ENCODE measurements at regions not wholly inside any gene's neighbourhood (a gene's known extent, or its start where the extent isn't known, plus 50 kb on each side); places are given as distances from the start of the nearest gene placed in this dataset.

- Mint-ChIP-seq H3K27ac (no peak overlapping the region), H3K9me3 (peaks cover 5% of the 10 kb centered on the region)
- intact Hi-C loops (cut with micrococcal nuclease), result no loop called here
These were observed 429.4 kb upstream of the MAF start for GRCh38 chr16:80029761-80030481.

GRCh38 chr16:80029381-80029630, 428.8 kb upstream of the MAF start:
- no peaks in the 10 kb centered on the region for H3K27me3 Mint-ChIP-seq (ENCODE audit: insufficient read depth)
- peaks cover 13% of the 10 kb centered on the region for H3K4me1 Mint-ChIP-seq (ENCODE audit: low read depth)
- H3K27ac Mint-ChIP-seq, result no peak overlapping the region
- peaks cover 1% of the 10 kb centered on the region for H3K36me3 Mint-ChIP-seq (ENCODE audit: low read depth)
- H3K9me3 Mint-ChIP-seq, result peaks cover 5% of the 10 kb centered on the region
- DNase-seq (ENCODE audit: low spot score), result no peak
- intact Hi-C loops (cut with micrococcal nuclease), result no loop called here
- H3K4me3 Mint-ChIP-seq, result no peak overlapping the region

More at GRCh38 chr16:80029761-80030481, 429.4 kb upstream of the MAF start:
- Mint-ChIP-seq H3K27me3 (ENCODE audit: insufficient read depth) (no peaks in the 10 kb centered on the region), H3K4me3 (no peak overlapping the region), H3K36me3 (ENCODE audit: low read depth) (no peaks in the 10 kb centered on the region), H3K4me1 (ENCODE audit: low read depth) (peaks cover 13% of the 10 kb centered on the region)
- no peak for DNase-seq (ENCODE audit: low spot score)

- DNase-seq (ENCODE audit: low spot score), result no peak
- Mint-ChIP-seq H3K36me3 (ENCODE audit: low read depth) (peaks cover 1% of the 10 kb centered on the region), H3K9me3 (peaks cover 5% of the 10 kb centered on the region), H3K4me3 (no peak overlapping the region), H3K27me3 (ENCODE audit: insufficient read depth) (no peaks in the 10 kb centered on the region), H3K27ac (no peak overlapping the region), H3K4me1 (ENCODE audit: low read depth) (peaks cover 13% of the 10 kb centered on the region)
- intact Hi-C loops (cut with micrococcal nuclease), result no loop called here
These were observed 428.2 kb upstream of the MAF start for GRCh38 chr16:80028581-80029380.

GRCh38 chr16:80027007-80027965, 426.7 kb upstream of the MAF start:
- no peaks in the 10 kb centered on the region for H3K9me3 Mint-ChIP-seq
- H3K27me3 Mint-ChIP-seq (ENCODE audit: insufficient read depth), result no peaks in the 10 kb centered on the region
- peak overlapping the region; percentile 51 for H3K4me3 Mint-ChIP-seq
- intact Hi-C loops (cut with micrococcal nuclease), result loop anchor here (2.0 kb wide), 1 partner anchor 184 kb away; no protein-coding TSS in a partner anchor
- H3K36me3 Mint-ChIP-seq (ENCODE audit: low read depth), result peaks cover 1% of the 10 kb centered on the region
- no peak overlapping the region for H3K27ac Mint-ChIP-seq
- H3K4me1 Mint-ChIP-seq (ENCODE audit: low read depth), result peaks cover 13% of the 10 kb centered on the region
- peak; percentile 16 for DNase-seq (ENCODE audit: low spot score)

GRCh38 chr16:80025236-80025635, 424.7 kb upstream of the MAF start:
- no peaks in the 10 kb centered on the region for H3K9me3 Mint-ChIP-seq
- no peaks in the 10 kb centered on the region for H3K27me3 Mint-ChIP-seq (ENCODE audit: insufficient read depth)
- H3K4me3 Mint-ChIP-seq, result no peak overlapping the region
- peaks cover 13% of the 10 kb centered on the region for H3K4me1 Mint-ChIP-seq (ENCODE audit: low read depth)
- intact Hi-C loops (cut with micrococcal nuclease), result no loop called here
- H3K27ac Mint-ChIP-seq, result no peak overlapping the region
- DNase-seq (ENCODE audit: low spot score), result no peak
- H3K36me3 Mint-ChIP-seq (ENCODE audit: low read depth), result peaks cover 1% of the 10 kb centered on the region

- Mint-ChIP-seq H3K4me1 (ENCODE audit: low read depth) (peaks cover 13% of the 10 kb centered on the region), H3K9me3 (no peaks in the 10 kb centered on the region), H3K27me3 (ENCODE audit: insufficient read depth) (no peaks in the 10 kb centered on the region), H3K27ac (no peak overlapping the region), H3K4me3 (no peak overlapping the region), H3K36me3 (ENCODE audit: low read depth) (peaks cover 1% of the 10 kb centered on the region)
- intact Hi-C loops (cut with micrococcal nuclease), result no loop called here
- DNase-seq (ENCODE audit: low spot score), result no peak
These were observed 423.9 kb upstream of the MAF start for GRCh38 chr16:80024443-80024842.

- H3K4me1 Mint-ChIP-seq (ENCODE audit: low read depth), result peaks cover 13% of the 10 kb centered on the region
- peaks cover 1% of the 10 kb centered on the region for H3K36me3 Mint-ChIP-seq (ENCODE audit: low read depth)
- H3K9me3 Mint-ChIP-seq, result no peaks in the 10 kb centered on the region
- H3K27me3 Mint-ChIP-seq (ENCODE audit: insufficient read depth), result no peaks in the 10 kb centered on the region
- H3K4me3 Mint-ChIP-seq, result no peak overlapping the region
- DNase-seq (ENCODE audit: low spot score), result no peak
- no peak overlapping the region for H3K27ac Mint-ChIP-seq
- intact Hi-C loops (cut with micrococcal nuclease), result no loop called here
These were observed 423.3 kb upstream of the MAF start for GRCh38 chr16:80023865-80024264.

GRCh38 chr16:80019395-80019794, 418.9 kb upstream of the MAF start:
- Mint-ChIP-seq H3K4me1 (ENCODE audit: low read depth) (no peaks in the 10 kb centered on the region), H3K4me3 (no peak overlapping the region), H3K36me3 (ENCODE audit: low read depth) (no peaks in the 10 kb centered on the region), H3K27me3 (ENCODE audit: insufficient read depth) (no peaks in the 10 kb centered on the region), H3K9me3 (no peaks in the 10 kb centered on the region), H3K27ac (no peak overlapping the region)
- no peak for DNase-seq (ENCODE audit: low spot score)
- intact Hi-C loops (cut with micrococcal nuclease), result no loop called here

GRCh38 chr16:80018466-80018865, 417.9 kb upstream of the MAF start:
- intact Hi-C loops (cut with micrococcal nuclease), result no loop called here
- no peaks in the 10 kb centered on the region for H3K9me3 Mint-ChIP-seq
- no peaks in the 10 kb centered on the region for H3K4me1 Mint-ChIP-seq (ENCODE audit: low read depth)
- H3K4me3 Mint-ChIP-seq, result no peak overlapping the region
- H3K27me3 Mint-ChIP-seq (ENCODE audit: insufficient read depth), result no peaks in the 10 kb centered on the region
- H3K36me3 Mint-ChIP-seq (ENCODE audit: low read depth), result no peaks in the 10 kb centered on the region
- H3K27ac Mint-ChIP-seq, result no peak overlapping the region
- no peak for DNase-seq (ENCODE audit: low spot score)

- no peak overlapping the region for H3K27ac Mint-ChIP-seq
- H3K27me3 Mint-ChIP-seq (ENCODE audit: insufficient read depth), result no peaks in the 10 kb centered on the region
- intact Hi-C loops (cut with micrococcal nuclease), result no loop called here
- no peaks in the 10 kb centered on the region for H3K36me3 Mint-ChIP-seq (ENCODE audit: low read depth)
- H3K4me3 Mint-ChIP-seq, result no peak overlapping the region
- H3K4me1 Mint-ChIP-seq (ENCODE audit: low read depth), result no peaks in the 10 kb centered on the region
- no peak for DNase-seq (ENCODE audit: low spot score)
- no peaks in the 10 kb centered on the region for H3K9me3 Mint-ChIP-seq
These were observed 416.3 kb upstream of the MAF start for GRCh38 chr16:80016731-80017326.

GRCh38 chr16:80015566-80015965, 415.0 kb upstream of the MAF start:
- intact Hi-C loops (cut with micrococcal nuclease), result no loop called here
- H3K4me1 Mint-ChIP-seq (ENCODE audit: low read depth), result no peaks in the 10 kb centered on the region
- H3K27ac Mint-ChIP-seq, result no peak overlapping the region
- no peaks in the 10 kb centered on the region for H3K36me3 Mint-ChIP-seq (ENCODE audit: low read depth)
- no peak for DNase-seq (ENCODE audit: low spot score)
- no peak overlapping the region for H3K4me3 Mint-ChIP-seq
- no peaks in the 10 kb centered on the region for H3K27me3 Mint-ChIP-seq (ENCODE audit: insufficient read depth)
- no peaks in the 10 kb centered on the region for H3K9me3 Mint-ChIP-seq

- H3K27me3 Mint-ChIP-seq (ENCODE audit: insufficient read depth), result no peaks in the 10 kb centered on the region
- no peak for DNase-seq (ENCODE audit: low spot score)
- intact Hi-C loops (cut with micrococcal nuclease), result no loop called here
- H3K4me1 Mint-ChIP-seq (ENCODE audit: low read depth), result no peaks in the 10 kb centered on the region
- no peaks in the 10 kb centered on the region for H3K36me3 Mint-ChIP-seq (ENCODE audit: low read depth)
- H3K9me3 Mint-ChIP-seq, result no peaks in the 10 kb centered on the region
- H3K27ac Mint-ChIP-seq, result no peak overlapping the region
- H3K4me3 Mint-ChIP-seq, result no peak overlapping the region
These were observed 413.9 kb upstream of the MAF start for GRCh38 chr16:80014241-80014939.
